Prostate gland (tissue), 2 donors: ENCODE measurements at regions not wholly inside any gene's neighbourhood (a gene's known extent, or its start where the extent isn't known, plus 50 kb on each side); places are given as distances from the start of the nearest gene placed in this dataset.

Source experiments
- DNase-seq: peaks from one replicate; pipeline ENCODE4 v3.0.0-alpha.2; 2019; ENCODE audit warnings: low spot score
- H3K27ac ChIP-seq, 2 donors: fragments of 200-600 bp; sonication (generic); 2 replicates each; pipeline ENCODE4 v1.5.1; 2017 to 2019
- H3K27me3 ChIP-seq: fragments of 200-600 bp; sonication (generic); replicated peaks from 2 replicates; pipeline ENCODE4 v1.5.1; 2019; ENCODE audit not compliant: insufficient read depth
- H3K36me3 ChIP-seq, 2 donors: fragments of 200-600 bp; sonication (generic); 1 replicate in 1 of 2; 2 replicates in 1 of 2; pipeline versions ENCODE4 v1.5.1 to v1.8.1; 2017 to 2019
- H3K4me1 ChIP-seq: fragments of 200-600 bp; sonication (generic); replicated peaks from 2 replicates; pipeline ENCODE4 v1.5.1; 2019
- H3K4me3 ChIP-seq, 2 donors: fragments of 200-600 bp; sonication (generic); 2 replicates each; pipeline ENCODE4 v1.5.1; 2017 to 2019
- H3K9me3 ChIP-seq: fragments of 200-600 bp; sonication (generic); 2 replicates; pipeline ENCODE4 v1.5.1; 2017
- CTCF ChIP-seq, 4 experiments: fragments of 200-600 bp in 2 of 4; fragments of 450-650 bp in 2 of 4; sonication (generic) in 2 of 4; IDR thresholded peaks; 1 replicate in 3 of 4; 2 replicates in 1 of 4; pipeline ENCODE4 v1.5.1; 2016 to 2019; ENCODE audit warnings: antibody characterized with exemption in 4 of 4, mild to moderate bottlenecking in 2 of 4, moderate library complexity in 2 of 4
- POLR2A ChIP-seq: fragments of 450-650 bp; IDR thresholded peaks from one replicate; pipeline ENCODE4 v1.6.1; 2016; ENCODE audit warnings: antibody characterized with exemption, mild to moderate bottlenecking
- POLR2AphosphoS5 ChIP-seq: sonication (generic); formaldehyde crosslinking; IDR thresholded peaks from one replicate; pipeline ENCODE4 v1.6.1; 2017; ENCODE audit warnings: antibody characterized with exemption
- WGBS: methylation state at CpG from one replicate; pipeline ENCODE4 v1.1.5; 2018; 5-methylcytosine and 5-hydroxymethylcytosine counted together
- intact Hi-C: fragments of 100-400 bp; cut with DNase I; formaldehyde crosslinking; loops from one replicate; pipeline ENCODE4 v1.14.2; 2022

GRCh38 chrX:118199997-118200396, 83.4 kb upstream of the KLHL13 start:
- no peak for TF ChIP-seq CTCF (IDR thresholded peaks at IDR 0.05)
- no peak for TF ChIP-seq POLR2AphosphoS5
- TF ChIP-seq POLR2A: no peak
- Histone ChIP-seq H3K4me3 (no peak overlapping the region), H3K9me3 (no peaks in the 10 kb centered on the region), H3K36me3 (no peaks in the 10 kb centered on the region), H3K27me3 (no peaks in the 10 kb centered on the region), H3K27ac (no peak overlapping the region), H3K4me1 (no peaks in the 10 kb centered on the region)
- 36% methylated on average over 4 of the region's 4 CpGs for WGBS
- intact Hi-C loops: no loop called here
- no peak for DNase-seq

GRCh38 chrX:118205421-118206395, 89.1 kb upstream of the KLHL13 start:
- 26% methylated on average over 8 of the region's 8 CpGs for WGBS
- intact Hi-C loops: no loop called here
- TF ChIP-seq POLR2A (no peak), POLR2AphosphoS5 (no peak), CTCF (IDR thresholded peaks at IDR 0.05) (no peak)
- H3K4me3 ChIP-seq: no peak overlapping the region
- H3K27ac ChIP-seq: no peak overlapping the region
- H3K9me3 ChIP-seq: no peaks in the 10 kb centered on the region
- no peaks in the 10 kb centered on the region for H3K4me1 ChIP-seq
- no peaks in the 10 kb centered on the region for H3K36me3 ChIP-seq
- no peaks in the 10 kb centered on the region for H3K27me3 ChIP-seq
- no peak for DNase-seq

GRCh38 chrX:118207831-118208453, 91.3 kb upstream of the KLHL13 start:
- H3K27me3 ChIP-seq: no peaks in the 10 kb centered on the region
- no peaks in the 10 kb centered on the region for H3K36me3 ChIP-seq
- DNase-seq: no peak
- no peaks in the 10 kb centered on the region for H3K4me1 ChIP-seq
- H3K9me3 ChIP-seq: no peaks in the 10 kb centered on the region
- intact Hi-C loops: no loop called here
- TF ChIP-seq CTCF (IDR thresholded peaks at IDR 0.05): no peak
- TF ChIP-seq POLR2AphosphoS5: peak; percentile 18
- 56% methylated on average over 3 of the region's 3 CpGs for WGBS
- no peak overlapping the region for H3K4me3 ChIP-seq
- H3K27ac ChIP-seq: no peak overlapping the region

- Histone ChIP-seq H3K36me3 (no peaks in the 10 kb centered on the region), H3K9me3 (no peaks in the 10 kb centered on the region), H3K4me3 (no peak overlapping the region), H3K27me3 (no peaks in the 10 kb centered on the region), H3K27ac (no peak overlapping the region), H3K4me1 (no peaks in the 10 kb centered on the region)
- intact Hi-C loops: no loop called here
- TF ChIP-seq POLR2A (no peak), CTCF (IDR thresholded peaks at IDR 0.05) (no peak), POLR2AphosphoS5 (no peak)
- DNase-seq: no peak
- 62% methylated on average over 4 of the region's 4 CpGs for WGBS
Measured at GRCh38 chrX:118208481-118208880, 91.9 kb upstream of the KLHL13 start.
